ENCODE measurements at regions not wholly inside any gene's neighbourhood (a gene's known extent, or its start where the extent isn't known, plus 50 kb on each side); places are given as distances from the start of the nearest gene placed in this dataset.

DNA sequence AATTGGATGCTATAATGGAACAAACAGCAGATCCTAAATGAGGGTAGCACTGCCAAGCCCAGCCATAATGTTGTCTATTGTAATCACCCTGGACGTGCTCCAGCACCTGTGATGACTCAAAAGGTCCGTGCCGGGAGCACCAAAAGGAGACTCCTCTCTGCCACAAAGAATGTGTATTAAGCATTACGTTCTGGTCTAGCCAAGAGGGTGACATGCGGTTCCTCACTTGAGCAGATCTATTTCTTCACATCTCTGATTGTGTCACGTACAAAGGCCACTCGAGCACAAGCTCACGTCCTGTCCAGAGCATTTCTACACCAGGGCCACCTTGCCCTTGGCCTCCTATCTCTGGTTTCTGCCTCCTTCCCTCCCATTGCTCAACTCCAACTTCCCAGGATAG lies 219.9 kb upstream of the IRS2 start:
- no peak for DNase-seq (ENCODE audit: low spot score in 2 of 2)
- Histone ChIP-seq H3K4me3 (no peak overlapping the region), H3K9me3 (no peaks in the 10 kb centered on the region), H3K36me3 (no peaks in the 10 kb centered on the region), H3K27ac (no peak overlapping the region), H3K27me3 (no peaks in the 10 kb centered on the region), H3K4me1 (no peaks in the 10 kb centered on the region)
- intact Hi-C loops (cut with DNase I), result no loop called here
- no peak for TF ChIP-seq CTCF (IDR thresholded peaks at IDR 0.05)

DNA sequence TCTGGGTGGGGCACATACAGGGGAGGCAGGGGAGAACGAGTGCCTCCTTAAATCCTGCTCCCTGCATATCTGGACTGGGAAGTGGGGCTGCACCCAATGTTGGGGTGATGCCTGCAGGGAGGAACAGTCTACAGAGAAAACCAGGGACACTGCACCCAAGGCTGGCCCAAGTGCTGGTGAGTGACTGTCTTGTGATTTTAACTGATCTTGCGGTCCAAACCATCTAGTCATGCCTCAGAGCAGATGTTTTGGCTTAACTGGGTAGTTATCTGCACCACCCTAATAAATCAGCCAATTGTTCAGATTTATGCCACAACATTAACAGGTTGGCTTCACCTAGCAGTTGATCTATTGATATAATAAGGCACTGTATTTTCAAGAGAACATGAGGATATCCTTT lies 219.2 kb upstream of the IRS2 start:
- H3K36me3 ChIP-seq, result no peaks in the 10 kb centered on the region
- H3K9me3 ChIP-seq, result no peaks in the 10 kb centered on the region
- TF ChIP-seq CTCF (IDR thresholded peaks at IDR 0.05), result no peak
- DNase-seq (ENCODE audit: low spot score in 2 of 2), result no peak
- no peaks in the 10 kb centered on the region for H3K4me1 ChIP-seq
- H3K27ac ChIP-seq, result no peak overlapping the region
- intact Hi-C loops (cut with DNase I), result no loop called here
- H3K4me3 ChIP-seq, result no peak overlapping the region
- H3K27me3 ChIP-seq, result no peaks in the 10 kb centered on the region

DNA sequence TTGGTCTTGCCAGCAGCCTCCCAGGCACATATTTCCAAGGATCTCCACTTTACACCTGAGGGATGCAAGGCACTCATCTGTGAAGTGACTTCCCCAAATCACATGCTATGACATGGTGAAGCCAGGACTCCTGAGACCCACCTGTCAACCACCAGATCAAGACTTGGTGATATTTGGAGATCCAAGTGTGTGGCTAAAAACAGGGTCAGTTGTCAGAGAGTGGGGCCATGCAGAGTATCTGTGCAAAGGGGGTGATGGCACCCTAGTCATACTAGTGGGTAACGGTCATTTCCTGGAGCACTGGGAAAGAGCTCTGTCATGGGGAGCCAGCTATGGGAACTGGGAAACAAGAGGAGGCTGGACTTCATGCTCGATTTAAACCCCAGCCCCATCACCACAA lies 218.4 kb upstream of the IRS2 start:
- intact Hi-C loops (cut with DNase I), result no loop called here
- no peaks in the 10 kb centered on the region for H3K9me3 ChIP-seq
- no peak for TF ChIP-seq CTCF (IDR thresholded peaks at IDR 0.05)
- H3K4me3 ChIP-seq, result no peak overlapping the region
- DNase-seq (ENCODE audit: low spot score in 2 of 2), result no peak
- H3K27me3 ChIP-seq, result no peaks in the 10 kb centered on the region
- H3K4me1 ChIP-seq, result no peaks in the 10 kb centered on the region
- H3K27ac ChIP-seq, result no peak overlapping the region
- H3K36me3 ChIP-seq, result no peaks in the 10 kb centered on the region

- intact Hi-C loops (cut with DNase I), result no loop called here
- no peak for DNase-seq (ENCODE audit: low spot score in 2 of 2)
- no peak for TF ChIP-seq CTCF (IDR thresholded peaks at IDR 0.05)
- H3K4me1 ChIP-seq, result no peaks in the 10 kb centered on the region
- no peak overlapping the region for H3K27ac ChIP-seq
- no peaks in the 10 kb centered on the region for H3K9me3 ChIP-seq
- no peaks in the 10 kb centered on the region for H3K27me3 ChIP-seq
- no peaks in the 10 kb centered on the region for H3K36me3 ChIP-seq
- no peak overlapping the region for H3K4me3 ChIP-seq
Observed at GRCh38 chr13:110001670-110002275, 215.4 kb upstream of the IRS2 start.

DNA sequence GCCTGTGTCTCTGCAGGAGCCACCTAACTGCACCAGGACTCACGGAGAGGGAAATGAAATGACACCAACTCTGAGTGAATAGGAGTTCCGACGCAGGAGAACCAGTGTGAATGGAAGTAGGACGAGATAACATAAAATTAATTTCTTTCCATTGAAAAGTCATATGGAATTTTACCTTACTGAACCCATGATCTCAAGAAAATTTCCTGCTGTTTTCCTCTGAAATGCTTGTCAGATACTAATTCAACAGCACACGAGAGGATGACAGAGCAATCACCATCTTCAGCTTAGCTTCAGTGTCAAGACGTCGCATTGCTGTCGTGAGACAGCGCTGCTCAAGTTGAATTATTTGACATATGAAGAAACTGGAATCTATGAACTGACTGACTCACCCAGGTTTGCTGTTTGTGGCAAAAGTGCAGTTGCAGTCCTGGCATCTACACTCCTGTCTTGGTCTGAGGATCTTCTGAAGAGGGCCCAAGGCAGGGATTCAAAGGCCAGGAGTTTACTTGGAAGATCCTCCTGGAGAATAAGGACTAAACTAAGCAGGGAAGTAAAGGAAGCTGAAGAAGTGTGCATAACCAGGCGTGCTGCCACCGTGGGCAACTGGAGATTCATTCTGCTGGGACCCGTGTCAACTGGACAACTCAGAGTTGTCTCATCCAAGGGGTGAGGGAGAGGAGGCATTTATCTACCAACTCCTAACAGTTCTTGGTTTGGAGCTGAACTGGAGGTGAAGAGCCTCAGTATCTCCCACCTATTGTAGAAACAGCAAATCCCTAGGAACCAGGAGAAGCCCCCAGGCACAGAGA lies 214.4 kb upstream of the IRS2 start:
- no peaks in the 10 kb centered on the region for H3K9me3 ChIP-seq
- intact Hi-C loops (cut with DNase I), result no loop called here
- no peak for TF ChIP-seq CTCF (IDR thresholded peaks at IDR 0.05)
- H3K27me3 ChIP-seq, result no peaks in the 10 kb centered on the region
- DNase-seq (ENCODE audit: low spot score in 2 of 2), result no peak
- no peak overlapping the region for H3K4me3 ChIP-seq
- H3K4me1 ChIP-seq, result no peaks in the 10 kb centered on the region
- H3K27ac ChIP-seq, result no peak overlapping the region
- H3K36me3 ChIP-seq, result no peaks in the 10 kb centered on the region

All from ascending aorta (tissue), 2 donors.